ENCODE measurements at regions not wholly inside any gene's neighbourhood (a gene's known extent, or its start where the extent isn't known, plus 50 kb on each side); places are given as distances from the start of the nearest gene placed in this dataset.

DNA sequence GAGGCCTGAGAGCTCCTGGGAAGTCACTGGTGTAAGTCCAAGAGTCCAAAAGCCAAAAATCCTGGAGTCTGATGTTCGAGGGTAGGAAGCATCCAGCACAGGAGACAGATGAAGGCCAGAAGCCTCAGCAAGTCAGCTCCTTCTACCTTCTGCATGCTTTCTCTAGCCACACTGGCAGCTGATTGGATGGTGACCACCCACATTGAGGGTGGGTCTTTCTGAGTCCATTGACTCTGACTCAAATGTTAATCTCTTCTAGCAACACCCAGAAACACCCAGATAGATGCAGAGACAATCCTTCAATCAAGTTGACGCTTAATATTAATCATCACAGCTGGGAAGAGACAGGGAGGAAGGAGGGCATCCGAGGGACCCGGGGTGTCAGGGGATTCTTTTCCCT is 305.8 kb downstream of the AACS start:
- DNase-seq (ENCODE audit: low read depth), result no peak

DNA sequence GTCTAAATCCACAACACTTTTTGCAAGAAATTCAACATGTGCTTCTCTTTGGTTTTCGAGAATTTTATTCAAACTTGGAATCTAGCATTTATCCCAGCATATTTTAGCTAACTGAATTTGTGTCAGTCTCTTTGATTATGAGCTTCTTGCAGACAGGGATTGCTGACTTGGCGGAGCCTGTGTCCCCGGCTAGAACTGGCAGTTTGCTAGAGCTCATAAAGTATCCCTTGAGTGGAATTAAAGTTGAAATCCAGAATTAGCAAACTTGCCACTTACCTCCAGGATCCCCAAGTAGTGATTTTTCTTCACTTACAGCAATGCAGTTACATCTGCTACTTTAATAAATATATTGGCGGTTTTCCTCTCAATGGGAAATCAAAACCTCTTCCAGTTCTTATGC is 306.9 kb downstream of the AACS start:
- no peak for DNase-seq (ENCODE audit: low read depth)

DNA sequence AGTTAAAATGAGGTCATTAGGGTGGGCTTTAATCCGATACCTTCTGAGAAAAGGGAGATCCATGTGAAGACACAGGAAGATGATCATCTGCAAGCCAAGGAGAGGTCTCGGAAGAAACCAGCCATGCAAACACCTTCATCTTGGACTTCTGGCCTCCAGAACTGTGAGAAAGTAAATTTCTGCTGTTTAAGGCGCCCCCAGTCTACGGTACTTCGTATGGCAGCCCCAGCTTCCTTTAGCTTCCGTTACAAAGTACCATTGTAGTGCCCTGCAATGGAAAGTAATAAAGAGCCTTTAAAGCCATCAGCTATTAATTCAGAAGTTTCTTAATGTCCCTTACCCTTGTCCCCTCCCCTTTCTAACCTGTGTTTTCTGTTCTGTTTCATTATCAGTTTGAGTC is 308.1 kb downstream of the AACS start:
- no peak for DNase-seq (ENCODE audit: low read depth)

DNA sequence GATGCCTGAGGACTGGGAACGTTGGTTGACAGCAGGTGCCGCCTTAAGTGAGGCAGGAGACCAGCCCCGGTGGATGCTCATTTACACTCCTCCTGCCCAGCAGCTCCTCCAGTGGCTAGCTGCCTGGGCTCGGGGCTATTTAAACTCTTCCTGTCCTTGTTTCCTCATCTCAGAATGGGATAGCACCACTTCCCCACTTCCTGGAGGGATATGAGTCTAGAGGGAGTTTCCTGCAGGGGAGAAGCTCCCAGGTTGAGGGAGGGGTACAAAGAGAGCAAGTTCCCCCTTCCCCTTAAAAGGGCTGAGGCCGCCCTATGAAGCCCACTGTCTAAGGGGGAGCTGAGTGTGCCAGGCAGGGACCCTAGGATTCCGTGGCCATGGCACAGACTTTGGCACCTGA is 311.2 kb downstream of the AACS start:
- no peak for DNase-seq (ENCODE audit: low read depth)

DNA sequence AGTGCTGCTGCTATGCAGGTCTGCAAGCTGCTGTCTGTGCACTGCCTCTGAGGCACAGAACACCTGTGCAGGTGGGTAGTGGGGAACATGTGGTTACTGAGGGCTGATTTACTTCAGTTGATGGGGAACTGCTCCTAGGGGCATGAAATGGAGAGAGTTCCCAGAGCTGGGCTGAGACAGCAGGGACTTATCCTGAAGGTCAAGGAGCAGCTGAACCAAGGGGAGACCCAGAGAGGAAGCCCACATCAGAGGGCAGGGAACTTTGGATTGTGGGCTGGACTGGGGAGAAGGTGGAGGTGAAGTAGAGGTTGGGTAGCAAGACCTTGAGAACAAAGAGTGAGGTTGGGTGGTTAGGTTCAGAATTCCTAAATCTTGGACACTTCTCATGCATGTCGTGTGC is 311.9 kb downstream of the AACS start:
- no peak for DNase-seq (ENCODE audit: low read depth)

DNA sequence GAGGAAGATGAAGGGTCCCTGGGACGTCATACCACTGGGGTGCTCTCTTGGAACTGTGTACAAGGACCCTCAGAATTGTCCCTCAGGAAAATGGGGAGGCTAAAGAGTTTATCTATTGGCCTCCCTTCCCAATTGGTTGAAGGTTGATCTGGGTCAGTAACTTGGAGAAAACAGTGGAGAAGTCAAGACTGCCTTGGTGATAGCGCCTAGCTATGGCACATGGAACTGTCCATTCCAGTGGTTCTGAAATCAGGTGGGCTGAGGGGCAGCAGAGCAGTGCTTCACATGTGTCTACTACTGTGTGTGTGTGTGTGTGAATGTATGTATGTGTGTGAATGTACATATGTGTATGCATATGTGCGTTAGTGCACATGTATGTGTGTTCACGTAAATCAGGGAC is 316.1 kb downstream of the AACS start:
- DNase-seq (ENCODE audit: low read depth), result no peak

DNA sequence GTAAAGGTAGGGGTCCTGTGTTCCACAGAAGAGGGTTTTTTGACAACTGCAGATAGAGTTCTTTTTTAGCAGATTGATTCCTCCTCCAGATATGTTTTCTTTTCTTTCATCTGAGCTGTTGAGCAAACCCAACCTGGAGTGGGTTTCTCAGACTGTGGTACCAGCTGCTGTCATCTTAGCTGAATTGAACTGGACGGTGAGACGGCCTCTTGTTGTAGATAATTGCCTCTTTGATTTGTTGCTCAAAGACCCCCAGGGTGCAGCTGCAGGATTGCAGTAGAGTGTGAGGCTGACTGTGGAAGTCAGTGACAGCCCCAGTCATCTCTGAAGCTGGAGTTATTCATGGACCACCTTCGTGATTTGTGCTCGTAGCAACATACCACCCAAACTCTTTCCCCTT is 317.7 kb downstream of the AACS start:
- no peak for DNase-seq (ENCODE audit: low read depth)

DNA sequence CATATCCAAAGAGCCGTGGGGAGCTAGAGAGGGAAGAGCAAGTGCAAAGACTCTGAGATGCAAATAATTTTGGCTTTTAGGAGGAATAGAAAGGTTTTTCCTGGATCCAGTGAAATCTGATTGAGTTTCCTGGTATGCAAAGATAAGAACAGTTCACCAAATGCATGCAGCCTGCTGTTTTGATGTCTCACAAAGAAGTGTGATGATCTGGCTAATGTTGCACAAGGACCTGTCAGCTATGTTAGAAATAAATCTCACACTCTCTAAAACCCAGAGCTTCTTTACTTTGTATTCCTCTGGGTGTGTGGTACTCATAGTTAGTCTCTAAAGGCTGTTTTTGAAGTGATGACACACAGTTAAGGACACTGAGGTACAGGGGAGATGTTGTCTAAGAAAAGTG is 321.4 kb downstream of the AACS start:
- DNase-seq (ENCODE audit: low read depth), result no peak

DNA sequence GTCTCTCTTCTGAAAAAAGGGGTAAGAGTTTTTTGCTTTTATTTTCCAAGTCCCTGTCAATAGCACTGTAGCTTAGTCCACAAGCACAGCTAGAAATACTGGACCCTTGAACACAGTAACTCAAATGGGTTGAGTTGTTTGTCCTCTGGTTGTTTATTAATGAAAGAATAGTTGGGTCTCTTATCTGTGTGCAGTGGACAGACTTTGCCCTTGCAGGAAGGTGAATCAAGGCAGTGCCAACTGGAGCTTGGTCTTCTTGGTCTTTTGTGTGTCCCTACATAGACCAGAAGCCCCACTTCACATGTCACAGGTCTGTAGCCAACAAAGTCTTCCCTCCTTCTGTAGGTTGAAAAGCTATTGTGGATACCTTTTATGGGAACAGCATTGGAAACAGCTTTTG is 322.0 kb downstream of the AACS start:
- no peak for DNase-seq (ENCODE audit: low read depth)

DNA sequence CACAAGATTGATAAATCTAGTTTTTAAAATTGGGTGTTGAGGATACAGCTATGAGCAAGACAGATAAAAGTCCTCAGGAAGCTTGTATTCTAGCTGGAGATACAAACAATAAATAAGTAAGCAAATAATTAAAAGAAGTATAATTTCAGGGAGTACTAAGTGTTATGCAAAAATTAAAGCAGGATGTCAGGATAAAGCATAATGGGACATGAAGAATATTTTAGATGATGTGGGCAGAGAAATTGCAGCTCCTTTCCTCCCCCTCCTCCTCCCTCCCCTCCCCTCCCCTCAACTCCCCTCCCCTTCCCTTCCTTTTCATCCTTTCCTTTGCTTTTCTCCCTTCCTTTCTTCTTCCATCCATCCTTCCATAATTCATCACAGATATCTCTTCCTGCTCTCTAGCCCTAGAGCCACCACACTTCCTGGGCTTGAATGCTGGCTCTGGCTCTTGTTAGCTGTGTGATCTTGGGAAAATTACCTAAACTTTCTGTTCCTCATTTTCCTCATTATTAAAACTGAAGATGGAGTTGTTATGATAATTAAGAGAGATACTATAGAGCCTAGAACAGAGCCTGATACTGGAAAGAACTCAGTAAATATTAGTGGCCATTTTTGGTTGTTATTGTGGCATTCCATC is 323.9 kb downstream of the AACS start:
- DNase-seq (ENCODE audit: low read depth), result no peak

DNA sequence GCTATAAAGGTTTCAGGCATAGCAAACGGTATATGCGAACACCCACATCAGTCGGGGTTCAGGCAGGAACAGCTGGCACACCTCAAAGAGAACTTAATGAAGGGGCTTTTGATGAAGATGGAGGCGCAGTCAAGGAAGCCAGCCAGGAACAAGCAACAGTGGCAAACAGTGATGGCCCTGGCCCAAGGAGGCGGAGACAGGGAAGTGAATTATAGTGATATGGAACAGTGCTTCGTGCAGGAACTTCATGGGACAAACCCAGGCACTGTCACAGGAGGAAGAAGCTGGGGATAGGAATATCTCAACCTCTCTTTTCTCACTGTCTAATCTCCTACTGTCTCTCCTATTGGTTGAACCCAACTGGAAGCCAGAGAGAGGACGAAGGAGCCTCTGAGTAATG is 328.3 kb downstream of the AACS start:
- DNase-seq (ENCODE audit: low read depth), result no peak

DNA sequence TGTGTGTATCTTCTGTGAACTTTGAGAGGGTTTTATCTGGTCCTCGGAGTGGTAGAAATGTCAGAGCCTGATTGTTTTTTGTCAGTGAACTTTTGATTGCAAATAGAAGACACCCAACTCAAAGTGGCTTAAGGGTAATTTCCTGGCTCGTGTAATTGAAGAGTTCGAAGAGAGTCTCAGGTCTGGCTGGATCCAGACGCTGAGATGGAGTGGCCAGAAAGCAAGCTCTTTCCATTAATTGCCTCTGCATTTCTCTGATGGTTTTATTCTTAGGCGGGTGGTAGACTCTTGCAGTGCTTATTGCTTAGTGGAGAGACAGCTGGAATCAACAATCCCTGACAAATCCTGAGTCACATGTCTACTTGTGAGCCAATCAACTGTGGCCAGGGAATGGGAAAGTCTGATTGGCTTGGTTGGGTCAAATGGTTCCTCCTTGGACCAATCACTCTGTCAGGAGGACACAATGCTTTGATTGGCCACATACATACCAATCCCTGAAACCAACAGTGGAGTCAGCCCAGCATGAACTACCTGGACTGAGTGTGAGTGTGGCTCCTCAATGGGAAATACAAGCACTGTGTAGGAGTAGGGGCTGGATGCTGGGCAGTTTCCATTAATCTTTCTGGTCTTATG is 330.5 kb downstream of the AACS start:
- no peak for DNase-seq (ENCODE audit: low read depth)

DNA sequence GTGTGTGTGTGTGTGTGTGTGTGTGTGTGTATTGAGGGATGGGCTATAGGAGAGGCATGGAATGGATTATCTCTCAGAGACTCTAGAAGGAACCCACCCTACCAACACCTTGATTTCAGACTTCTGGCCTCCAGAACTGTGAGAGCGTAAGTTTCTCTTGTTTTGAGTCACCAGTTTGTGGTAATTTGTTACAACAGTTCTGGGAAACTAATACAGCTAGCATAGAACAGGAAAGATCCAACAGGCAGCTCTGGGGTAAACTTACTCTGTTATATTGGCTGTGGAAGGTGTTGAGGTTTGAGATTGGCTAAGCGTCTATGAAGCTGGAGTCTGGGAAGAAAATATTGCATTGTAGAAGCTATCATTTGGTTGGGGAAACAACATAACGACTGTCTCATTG is 334.3 kb downstream of the AACS start:
- no peak for DNase-seq (ENCODE audit: low read depth)

DNA sequence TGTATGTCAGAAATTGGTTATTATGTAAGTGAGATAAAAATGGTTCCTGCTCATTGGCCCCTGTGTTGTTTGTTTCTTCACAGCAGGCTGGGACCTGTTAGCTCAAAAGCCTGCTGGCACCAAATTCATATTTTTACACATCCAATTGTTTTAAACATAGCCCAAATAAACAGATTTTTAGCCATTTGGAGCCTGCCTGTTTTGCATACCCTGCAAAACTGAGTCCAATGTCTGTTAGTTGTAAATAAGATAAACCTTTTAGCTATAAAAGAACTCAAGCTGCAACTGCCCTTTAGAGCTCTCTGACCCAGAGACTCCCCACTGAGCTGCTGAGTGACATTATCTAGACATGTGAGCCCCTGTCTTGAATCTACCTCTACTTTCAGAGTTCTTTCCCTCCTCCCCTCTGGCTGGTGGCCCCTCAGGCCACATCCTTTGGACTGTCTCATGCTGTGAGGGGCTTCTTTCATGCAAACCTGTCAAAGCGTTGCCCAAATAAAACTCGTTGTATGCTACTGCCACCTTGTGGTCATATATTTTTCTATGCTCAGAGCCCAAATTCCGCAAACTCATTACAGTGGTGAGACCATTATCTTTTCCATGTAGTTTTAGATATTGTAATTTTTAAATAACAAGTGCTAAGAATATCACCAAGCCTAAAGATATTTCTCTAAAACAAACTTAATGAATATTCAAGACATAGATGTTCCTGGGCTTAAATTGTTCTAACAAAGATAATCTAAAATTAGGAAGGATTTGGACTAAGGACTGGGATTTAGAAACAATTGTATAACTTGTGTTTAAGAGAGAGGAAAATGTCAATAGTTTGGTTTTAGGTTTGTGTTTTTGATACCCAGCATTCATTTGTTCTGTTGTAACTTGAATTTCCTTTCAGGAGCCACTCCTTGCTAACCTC is 337.9 kb downstream of the AACS start:
- DNase-seq (ENCODE audit: low read depth), result no peak

DNA sequence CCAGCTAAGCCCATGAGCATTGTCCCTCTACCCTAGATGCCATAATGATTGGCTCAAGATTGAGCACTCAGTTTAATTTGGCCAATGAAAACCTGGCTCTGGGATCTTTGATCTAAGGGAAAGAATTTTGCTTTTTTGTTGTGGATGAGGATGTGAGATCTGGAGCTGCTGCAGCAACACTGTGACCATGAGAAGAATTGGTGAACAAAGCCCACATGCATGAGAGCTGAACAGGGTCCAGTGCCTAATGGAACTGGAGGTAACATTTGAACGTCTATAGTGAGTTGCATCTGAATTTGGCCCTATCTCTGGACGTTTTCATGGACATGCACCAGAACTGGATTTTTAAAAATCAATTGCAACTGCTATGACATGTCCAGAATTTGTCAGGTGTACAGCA is 338.6 kb downstream of the AACS start:
- no peak for DNase-seq (ENCODE audit: low read depth)

DNA sequence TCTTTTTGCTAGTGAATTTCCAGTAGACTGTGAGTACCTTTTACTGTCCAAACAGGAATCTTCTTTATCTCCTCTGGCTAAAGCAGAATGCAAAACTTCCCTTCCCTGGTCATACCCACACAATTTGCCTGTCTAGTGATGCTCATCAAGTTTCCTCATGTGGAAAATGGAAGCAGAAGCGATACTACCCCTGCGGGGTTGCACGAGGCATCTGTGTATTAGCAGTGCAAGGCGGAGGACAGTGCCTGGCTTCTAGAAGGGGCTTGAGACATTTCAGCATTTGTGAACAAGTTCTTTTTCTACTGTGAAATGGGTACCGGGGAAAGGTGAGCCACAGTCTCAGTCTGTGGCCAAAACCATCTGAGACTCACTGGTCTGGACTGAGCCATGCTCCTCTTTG is 340.9 kb downstream of the AACS start:
- no peak for DNase-seq (ENCODE audit: low read depth)

DNA sequence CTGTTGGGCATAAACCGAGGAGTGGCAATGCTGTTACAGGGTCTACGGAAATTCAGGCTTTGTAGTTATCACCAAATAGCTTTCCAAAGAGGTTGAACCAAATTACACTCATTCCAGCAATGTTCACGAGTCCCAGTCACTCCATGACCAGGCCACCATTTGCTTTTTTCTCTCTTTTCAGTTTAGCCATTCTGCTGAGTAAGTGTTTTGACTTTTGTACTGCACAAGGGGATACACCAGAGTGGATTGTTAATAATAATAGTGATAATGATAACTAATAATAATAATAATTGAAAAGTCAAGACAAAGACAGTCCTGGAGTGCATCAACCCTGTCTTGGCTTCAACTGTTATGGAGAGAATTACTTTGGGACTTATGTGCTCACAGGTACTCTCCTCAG is 343.5 kb downstream of the AACS start:
- DNase-seq (ENCODE audit: low read depth), result no peak

DNA sequence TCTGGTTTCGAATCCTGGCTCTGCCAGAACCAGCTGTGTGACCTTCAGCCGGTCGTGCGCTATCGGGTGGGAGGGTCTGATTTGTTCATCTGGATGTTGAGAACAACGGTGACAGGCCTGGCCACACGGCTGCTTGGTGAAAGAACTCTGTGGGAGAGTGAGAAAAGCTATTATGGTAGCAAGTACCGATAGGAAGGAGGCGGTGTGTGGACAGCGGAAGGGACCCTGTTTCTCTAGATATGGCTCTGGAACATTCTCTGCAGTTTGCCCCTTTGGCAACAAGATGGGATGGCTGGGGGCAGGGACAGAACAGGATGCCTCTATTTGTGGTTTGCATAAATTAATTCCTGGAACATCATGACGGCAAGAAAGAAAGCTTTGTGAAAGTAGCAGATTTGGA is 347.3 kb downstream of the AACS start:
- no peak for DNase-seq (ENCODE audit: low read depth)

DNA sequence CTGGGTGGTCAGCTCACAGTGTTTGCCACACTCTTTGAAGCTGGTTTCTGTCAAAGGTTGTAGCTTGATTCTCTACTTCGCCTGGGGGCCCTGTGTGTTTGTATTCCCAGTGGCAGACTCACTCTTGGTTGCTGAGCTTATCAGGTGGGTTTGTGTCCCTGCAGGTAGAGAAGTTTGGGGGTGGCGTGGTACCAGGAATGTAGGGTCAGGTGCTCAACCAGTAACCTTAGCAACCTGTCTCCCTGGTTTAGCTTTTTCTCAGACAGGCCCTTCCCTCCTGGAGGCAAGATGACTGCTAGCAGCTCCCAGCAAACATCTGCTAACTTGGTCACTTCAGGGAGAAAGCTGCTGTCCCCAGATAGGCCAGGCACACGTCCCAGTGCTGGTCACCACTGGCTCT is 352.2 kb downstream of the AACS start:
- DNase-seq (ENCODE audit: low read depth), result no peak

DNA sequence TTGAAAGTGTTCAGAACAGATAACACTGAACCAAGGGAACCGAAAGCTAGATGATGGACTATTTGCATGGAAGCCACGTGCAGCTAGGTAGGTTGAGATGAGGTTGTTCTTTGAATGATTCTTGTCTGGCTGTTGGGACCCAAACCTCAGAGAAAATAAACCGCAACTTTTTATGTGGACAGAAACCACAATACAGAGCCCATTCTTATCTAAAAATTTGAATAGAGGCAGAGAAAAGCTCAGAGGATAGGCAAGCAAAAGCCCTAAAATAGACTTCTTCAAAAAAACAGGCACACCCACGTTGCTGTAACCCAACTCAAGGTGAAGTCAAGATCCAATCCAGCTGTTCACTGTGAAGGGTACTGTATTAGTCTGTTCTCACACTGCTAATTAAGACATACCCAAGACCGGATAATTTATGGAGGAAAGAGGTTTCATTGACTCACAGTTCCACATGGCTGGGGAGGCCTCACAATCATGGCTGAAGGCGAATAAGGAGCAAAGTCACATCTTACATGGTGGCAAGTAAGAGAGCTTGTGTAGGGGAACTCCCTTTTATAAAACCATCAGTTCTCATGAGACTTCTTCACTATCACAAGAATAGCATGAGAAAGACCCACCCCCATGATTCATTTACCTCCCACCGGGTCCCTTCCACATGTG is 353.8 kb downstream of the AACS start:
- DNase-seq (ENCODE audit: low read depth), result no peak

DNA sequence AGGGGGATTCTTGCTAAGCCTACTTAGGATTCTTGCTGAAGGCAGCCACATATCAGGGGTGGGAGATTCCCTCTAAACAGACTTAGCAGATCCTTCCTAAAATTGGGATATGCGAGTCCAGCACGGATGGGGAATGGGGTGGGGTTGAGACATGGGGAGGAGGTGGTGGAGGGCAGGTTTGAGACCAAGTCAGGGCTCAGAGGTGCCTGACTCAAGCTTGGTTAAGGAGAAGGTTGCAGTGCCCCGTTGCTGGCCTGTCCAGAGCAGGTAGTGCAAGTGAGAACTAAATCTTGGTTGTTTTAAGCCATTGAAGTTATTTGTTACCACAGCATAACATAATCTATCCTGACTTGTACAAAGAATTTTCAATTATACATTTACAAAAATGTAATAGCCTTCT is 359.7 kb downstream of the AACS start:
- DNase-seq (ENCODE audit: low read depth), result no peak

DNA sequence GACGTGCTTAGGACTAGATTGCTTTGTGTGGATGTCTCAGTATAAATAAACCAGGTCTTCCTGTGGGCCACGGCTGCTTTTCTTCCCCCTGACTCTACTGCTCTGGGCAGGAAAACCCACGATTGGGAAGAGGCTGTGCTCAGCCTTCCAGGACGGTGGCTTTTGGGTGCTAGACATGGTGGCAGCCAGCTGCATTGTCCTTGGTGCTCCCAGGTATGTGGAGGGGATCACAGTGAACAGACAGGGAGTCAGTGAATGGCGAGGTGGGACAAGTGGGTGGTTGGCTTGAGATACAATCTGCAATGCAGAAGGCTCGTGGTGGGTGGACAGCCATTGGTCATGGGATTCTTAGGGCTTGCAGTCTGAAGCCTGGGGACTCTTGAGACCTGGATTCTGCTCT is 366.3 kb downstream of the AACS start:
- no peak for DNase-seq (ENCODE audit: low read depth)

DNA sequence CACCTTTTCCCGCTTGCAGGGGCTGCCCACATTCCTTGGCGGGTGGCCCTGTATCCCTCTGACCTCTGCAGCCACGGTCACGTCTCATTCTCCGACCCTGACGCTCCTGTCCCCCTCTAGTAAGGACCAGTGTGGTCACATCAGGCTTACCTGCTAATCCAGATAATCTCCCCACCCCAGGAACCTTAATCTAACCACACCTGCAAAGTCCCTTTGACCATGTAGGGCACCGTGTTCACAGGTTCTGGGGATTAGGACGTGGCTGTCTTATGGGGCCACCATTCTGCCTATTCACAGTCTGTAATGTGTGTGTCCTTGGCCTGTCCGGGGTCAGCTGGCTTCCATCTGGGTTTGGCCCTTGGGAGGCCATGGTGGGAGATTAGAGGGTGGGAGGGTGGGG is 368.9 kb downstream of the AACS start:
- no peak for DNase-seq (ENCODE audit: low read depth)
